ENCODE measurements at regions not wholly inside any gene's neighbourhood (a gene's known extent, or its start where the extent isn't known, plus 50 kb on each side); places are given as distances from the start of the nearest gene placed in this dataset.

DNA sequence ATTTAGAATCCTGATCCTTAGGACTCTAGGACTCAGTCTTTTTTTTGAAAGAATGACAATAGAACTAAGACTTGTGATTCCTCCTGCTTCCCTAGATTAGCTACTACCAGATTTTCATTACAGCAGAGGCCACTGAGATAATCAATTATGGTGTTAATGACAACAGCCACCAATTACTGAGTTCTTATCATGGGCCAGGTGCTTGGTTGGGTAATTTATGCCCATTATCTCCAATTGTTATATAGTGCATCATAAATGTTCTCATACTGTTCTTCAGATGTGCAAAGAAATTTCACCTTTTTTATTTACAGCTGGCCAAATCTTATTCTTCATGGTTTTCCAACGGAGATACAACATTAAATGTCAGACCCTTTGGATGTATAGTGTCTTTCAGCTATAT is 162.9 kb upstream of the CMC1 start:
- no peak overlapping the region for H2AFZ ChIP-seq (ENCODE audit: low read length)
- TF ChIP-seq EZH2phosphoT487 (IDR thresholded peaks at IDR 0.05; ENCODE audit: low read length) (no peak), EZH2 (optimal IDR thresholded peaks at IDR 0.05; ENCODE audit: low read depth, low read length) (no peak)
- TF ChIP-seq, protein P1, sequence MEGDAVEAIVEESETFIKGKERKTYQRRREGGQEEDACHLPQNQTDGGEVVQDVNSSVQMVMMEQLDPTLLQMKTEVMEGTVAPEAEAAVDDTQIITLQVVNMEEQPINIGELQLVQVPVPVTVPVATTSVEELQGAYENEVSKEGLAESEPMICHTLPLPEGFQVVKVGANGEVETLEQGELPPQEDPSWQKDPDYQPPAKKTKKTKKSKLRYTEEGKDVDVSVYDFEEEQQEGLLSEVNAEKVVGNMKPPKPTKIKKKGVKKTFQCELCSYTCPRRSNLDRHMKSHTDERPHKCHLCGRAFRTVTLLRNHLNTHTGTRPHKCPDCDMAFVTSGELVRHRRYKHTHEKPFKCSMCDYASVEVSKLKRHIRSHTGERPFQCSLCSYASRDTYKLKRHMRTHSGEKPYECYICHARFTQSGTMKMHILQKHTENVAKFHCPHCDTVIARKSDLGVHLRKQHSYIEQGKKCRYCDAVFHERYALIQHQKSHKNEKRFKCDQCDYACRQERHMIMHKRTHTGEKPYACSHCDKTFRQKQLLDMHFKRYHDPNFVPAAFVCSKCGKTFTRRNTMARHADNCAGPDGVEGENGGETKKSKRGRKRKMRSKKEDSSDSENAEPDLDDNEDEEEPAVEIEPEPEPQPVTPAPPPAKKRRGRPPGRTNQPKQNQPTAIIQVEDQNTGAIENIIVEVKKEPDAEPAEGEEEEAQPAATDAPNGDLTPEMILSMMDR (IDR thresholded peaks at IDR 0.05; ENCODE audit: low read length), result no peak
- H3K4me1 ChIP-seq (ENCODE audit: low read length), result no peaks in the 10 kb centered on the region
- H3K4me3 ChIP-seq (ENCODE audit: low read length), result no peak overlapping the region
- H3K27me3 ChIP-seq (replicated peaks; ENCODE audit: insufficient read depth, low read length), result no peaks in the 10 kb centered on the region
- H3K4me2 ChIP-seq (ENCODE audit: low read depth, low read length), result no peak overlapping the region
- no peak for DNase-seq
- H3F3A ChIP-seq (ENCODE audit: insufficient read depth, low read length), result no peaks in the 10 kb centered on the region
- no peaks in the 10 kb centered on the region for H3K9me3 ChIP-seq (replicated peaks; ENCODE audit: insufficient read depth, low read length)
- no peaks in the 10 kb centered on the region for H3K79me2 ChIP-seq (ENCODE audit: low read length)
- no peak overlapping the region for H3K9ac ChIP-seq (ENCODE audit: low read length)
- no peak overlapping the region for H3K27ac ChIP-seq (ENCODE audit: low read length)
- no peaks in the 10 kb centered on the region for H4K20me1 ChIP-seq (ENCODE audit: insufficient read depth, low read length)
- no peaks in the 10 kb centered on the region for H3K36me3 ChIP-seq (replicated peaks; ENCODE audit: insufficient read depth, low read length)
- no peaks in the 10 kb centered on the region for H3K9me2 ChIP-seq (replicated peaks; ENCODE audit: insufficient read depth, low read length)

DNA sequence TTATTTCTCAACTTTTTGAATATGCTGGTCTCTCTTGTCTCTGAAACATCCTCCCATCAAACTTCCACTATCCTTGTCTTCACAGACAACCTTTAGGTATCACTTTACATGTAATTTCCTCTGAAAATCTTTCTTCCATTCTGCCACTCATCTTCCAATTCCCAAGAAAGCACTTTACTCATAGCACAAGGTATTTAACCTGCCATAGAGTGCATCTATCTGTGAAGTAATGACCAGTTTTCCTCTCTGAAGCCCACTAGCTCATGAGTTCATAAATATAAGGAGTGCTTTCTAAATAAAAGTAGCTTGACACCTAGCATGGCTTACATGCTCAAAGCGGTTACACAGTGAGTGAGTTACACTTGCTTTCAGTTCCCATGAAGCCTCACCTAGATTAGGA is 160.7 kb upstream of the CMC1 start:
- H2AFZ ChIP-seq (ENCODE audit: low read length), result no peak overlapping the region
- no peaks in the 10 kb centered on the region for H3K27me3 ChIP-seq (replicated peaks; ENCODE audit: insufficient read depth, low read length)
- H3K4me3 ChIP-seq (ENCODE audit: low read length), result no peak overlapping the region
- no peaks in the 10 kb centered on the region for H3F3A ChIP-seq (ENCODE audit: insufficient read depth, low read length)
- no peak for DNase-seq
- no peaks in the 10 kb centered on the region for H3K36me3 ChIP-seq (replicated peaks; ENCODE audit: insufficient read depth, low read length)
- H3K79me2 ChIP-seq (ENCODE audit: low read length), result no peaks in the 10 kb centered on the region
- TF ChIP-seq EZH2 (optimal IDR thresholded peaks at IDR 0.05; ENCODE audit: low read depth, low read length), result no peak
- no peak for TF ChIP-seq EZH2phosphoT487 (IDR thresholded peaks at IDR 0.05; ENCODE audit: low read length)
- TF ChIP-seq, protein P1 (IDR thresholded peaks at IDR 0.05; ENCODE audit: low read length), result no peak
- H4K20me1 ChIP-seq (ENCODE audit: insufficient read depth, low read length), result no peaks in the 10 kb centered on the region
- no peak overlapping the region for H3K9ac ChIP-seq (ENCODE audit: low read length)
- no peaks in the 10 kb centered on the region for H3K9me3 ChIP-seq (replicated peaks; ENCODE audit: insufficient read depth, low read length)
- no peaks in the 10 kb centered on the region for H3K4me1 ChIP-seq (ENCODE audit: low read length)
- H3K9me2 ChIP-seq (replicated peaks; ENCODE audit: insufficient read depth, low read length), result no peaks in the 10 kb centered on the region
- H3K4me2 ChIP-seq (ENCODE audit: low read depth, low read length), result no peak overlapping the region
- H3K27ac ChIP-seq (ENCODE audit: low read length), result no peak overlapping the region

GRCh38 chr3:28081533-28081947 is 159.9 kb upstream of the CMC1 start:
- H3K9me2 ChIP-seq (replicated peaks; ENCODE audit: insufficient read depth, low read length), result no peaks in the 10 kb centered on the region
- no peaks in the 10 kb centered on the region for H3K36me3 ChIP-seq (replicated peaks; ENCODE audit: insufficient read depth, low read length)
- H3K9me3 ChIP-seq (replicated peaks; ENCODE audit: insufficient read depth, low read length), result no peaks in the 10 kb centered on the region
- no peak overlapping the region for H3K9ac ChIP-seq (ENCODE audit: low read length)
- H2AFZ ChIP-seq (ENCODE audit: low read length), result no peak overlapping the region
- H3K27me3 ChIP-seq (replicated peaks; ENCODE audit: insufficient read depth, low read length), result no peaks in the 10 kb centered on the region
- no peaks in the 10 kb centered on the region for H3F3A ChIP-seq (ENCODE audit: insufficient read depth, low read length)
- no peaks in the 10 kb centered on the region for H3K4me1 ChIP-seq (ENCODE audit: low read length)
- H3K4me3 ChIP-seq (ENCODE audit: low read length), result no peak overlapping the region
- no peak for DNase-seq
- H4K20me1 ChIP-seq (ENCODE audit: insufficient read depth, low read length), result no peaks in the 10 kb centered on the region
- H3K27ac ChIP-seq (ENCODE audit: low read length), result no peak overlapping the region
- H3K79me2 ChIP-seq (ENCODE audit: low read length), result no peaks in the 10 kb centered on the region
- no peak overlapping the region for H3K4me2 ChIP-seq (ENCODE audit: low read depth, low read length)
- TF ChIP-seq EZH2phosphoT487 (IDR thresholded peaks at IDR 0.05; ENCODE audit: low read length) (no peak), EZH2 (optimal IDR thresholded peaks at IDR 0.05; ENCODE audit: low read depth, low read length) (no peak)
- TF ChIP-seq, protein P1 (IDR thresholded peaks at IDR 0.05; ENCODE audit: low read length), result no peak
